ENCODE measurements at regions not wholly inside any gene's neighbourhood (a gene's known extent, or its start where the extent isn't known, plus 50 kb on each side); places are given as distances from the start of the nearest gene placed in this dataset.

- WGBS (ENCODE audit: extremely low coverage, insufficient coverage, insufficient read length), result no CpG with 5 or more reads among the region's 8 CpGs
- no peaks in the 10 kb centered on the region for H3K9me3 ChIP-seq (ENCODE audit: insufficient read depth, low read depth, low read length)
These were observed 157.8 kb upstream of the TTC29 start for GRCh38 chr4:147103403-147103946.

GRCh38 chr4:147104768-147105167, 159.1 kb upstream of the TTC29 start:
- H3K4me2 ChIP-seq (ENCODE audit: low read length), result no peak overlapping the region
- no peaks in the 10 kb centered on the region for H3K36me3 ChIP-seq (ENCODE audit: control insufficient read depth in 1 of 2, insufficient read depth in 2 of 2, low read length in 2 of 2)
- no peak overlapping the region for H2AFZ ChIP-seq (ENCODE audit: insufficient read depth, low read length, poor library complexity)
- no peak overlapping the region for H3K27ac ChIP-seq (ENCODE audit: low read depth, low read length)
- no peaks in the 10 kb centered on the region for H3K4me1 ChIP-seq (ENCODE audit: control insufficient read depth in 1 of 2, insufficient read depth in 2 of 2, low read length in 2 of 2)
- no peak overlapping the region for H4K8ac ChIP-seq (ENCODE audit: low read depth, low read length)
- no peak overlapping the region for H2AK5ac ChIP-seq (ENCODE audit: low read length)
- WGBS (ENCODE audit: extremely low coverage, insufficient coverage, insufficient read length), result no CpG with 5 or more reads among the region's 2 CpGs
- H3K18ac ChIP-seq (ENCODE audit: low read length), result no peak overlapping the region
- H3K14ac ChIP-seq (ENCODE audit: low read length), result no peak overlapping the region
- no peaks in the 10 kb centered on the region for H3K79me1 ChIP-seq (ENCODE audit: low read length)
- no peaks in the 10 kb centered on the region for H3K27me3 ChIP-seq (ENCODE audit: insufficient read depth, low read length)
- no peaks in the 10 kb centered on the region for H3K9me3 ChIP-seq (ENCODE audit: insufficient read depth, low read depth, low read length)
- no peak overlapping the region for H2BK120ac ChIP-seq (ENCODE audit: insufficient read depth, low read length, poor library complexity)
- no peak for DNase-seq
- no peak overlapping the region for H3K4ac ChIP-seq (ENCODE audit: low read depth, low read length)
- H3K4me3 ChIP-seq (ENCODE audit: low read depth, low read length), result no peak overlapping the region
- no peaks in the 10 kb centered on the region for H3K79me2 ChIP-seq (ENCODE audit: control insufficient read depth, insufficient read depth, low read length, poor library complexity)
- H3K23ac ChIP-seq (ENCODE audit: low read length), result no peak overlapping the region
- H4K91ac ChIP-seq (ENCODE audit: low read depth, low read length), result no peak overlapping the region
- H2BK5ac ChIP-seq (ENCODE audit: low read depth, low read length, poor library complexity), result no peak overlapping the region
- no peak overlapping the region for H4K12ac ChIP-seq (ENCODE audit: low read depth, low read length)
- H3K9ac ChIP-seq (ENCODE audit: low read length), result no peak overlapping the region
- no peak overlapping the region for H2BK12ac ChIP-seq (ENCODE audit: low read length)

More at GRCh38 chr4:147103403-147103946, 157.8 kb upstream of the TTC29 start:
- DNase-seq, result peak; percentile 48 to 56
- no peak overlapping the region for H3K4ac ChIP-seq (ENCODE audit: low read depth, low read length)
- no peaks in the 10 kb centered on the region for H3K4me1 ChIP-seq (ENCODE audit: control insufficient read depth in 1 of 2, insufficient read depth in 2 of 2, low read length in 2 of 2)
- H3K23ac ChIP-seq (ENCODE audit: low read length), result no peak overlapping the region
- no peak overlapping the region for H4K12ac ChIP-seq (ENCODE audit: low read depth, low read length)
- H3K4me2 ChIP-seq (ENCODE audit: low read length), result no peak overlapping the region
- no peak overlapping the region for H3K14ac ChIP-seq (ENCODE audit: low read length)
- H4K8ac ChIP-seq (ENCODE audit: low read depth, low read length), result no peak overlapping the region
- no peak overlapping the region for H3K4me3 ChIP-seq (ENCODE audit: low read depth, low read length)
- no peak overlapping the region for H3K27ac ChIP-seq (ENCODE audit: low read depth, low read length)
- H4K91ac ChIP-seq (ENCODE audit: low read depth, low read length), result no peak overlapping the region
- H3K27me3 ChIP-seq (ENCODE audit: insufficient read depth, low read length), result no peaks in the 10 kb centered on the region
- no peak overlapping the region for H2BK5ac ChIP-seq (ENCODE audit: low read depth, low read length, poor library complexity)
- no peaks in the 10 kb centered on the region for H3K79me2 ChIP-seq (ENCODE audit: control insufficient read depth, insufficient read depth, low read length, poor library complexity)
- no peak overlapping the region for H3K9ac ChIP-seq (ENCODE audit: low read length)
- no peak overlapping the region for H2BK12ac ChIP-seq (ENCODE audit: low read length)
- no peak overlapping the region for H3K18ac ChIP-seq (ENCODE audit: low read length)
- H2AFZ ChIP-seq (ENCODE audit: insufficient read depth, low read length, poor library complexity), result no peak overlapping the region
- no peak overlapping the region for H2BK120ac ChIP-seq (ENCODE audit: insufficient read depth, low read length, poor library complexity)
- H3K36me3 ChIP-seq (ENCODE audit: control insufficient read depth in 1 of 2, insufficient read depth in 2 of 2, low read length in 2 of 2), result no peaks in the 10 kb centered on the region
- no peak overlapping the region for H2AK5ac ChIP-seq (ENCODE audit: low read length)
- no peaks in the 10 kb centered on the region for H3K79me1 ChIP-seq (ENCODE audit: low read length)

- Histone ChIP-seq H3K18ac (ENCODE audit: low read length) (no peak overlapping the region), H3K23ac (ENCODE audit: low read length) (no peak overlapping the region), H2BK120ac (ENCODE audit: insufficient read depth, low read length, poor library complexity) (no peak overlapping the region), H3K4me1 (ENCODE audit: control insufficient read depth in 1 of 2, insufficient read depth in 2 of 2, low read length in 2 of 2) (no peaks in the 10 kb centered on the region), H2BK12ac (ENCODE audit: low read length) (no peak overlapping the region), H3K9me3 (ENCODE audit: insufficient read depth, low read depth, low read length) (no peaks in the 10 kb centered on the region), H3K27me3 (ENCODE audit: insufficient read depth, low read length) (no peaks in the 10 kb centered on the region), H3K14ac (ENCODE audit: low read length) (no peak overlapping the region), H4K12ac (ENCODE audit: low read depth, low read length) (no peak overlapping the region), H2BK5ac (ENCODE audit: low read depth, low read length, poor library complexity) (no peak overlapping the region), H3K79me2 (ENCODE audit: control insufficient read depth, insufficient read depth, low read length, poor library complexity) (no peaks in the 10 kb centered on the region), H3K9ac (ENCODE audit: low read length) (no peak overlapping the region), H2AFZ (ENCODE audit: insufficient read depth, low read length, poor library complexity) (no peak overlapping the region), H3K36me3 (ENCODE audit: control insufficient read depth in 1 of 2, insufficient read depth in 2 of 2, low read length in 2 of 2) (no peaks in the 10 kb centered on the region), H3K4me2 (ENCODE audit: low read length) (no peak overlapping the region), H2AK5ac (ENCODE audit: low read length) (no peak overlapping the region), H3K27ac (ENCODE audit: low read depth, low read length) (no peak overlapping the region), H3K4me3 (ENCODE audit: low read depth, low read length) (no peak overlapping the region), H3K79me1 (ENCODE audit: low read length) (no peaks in the 10 kb centered on the region), H4K8ac (ENCODE audit: low read depth, low read length) (no peak overlapping the region), H3K4ac (ENCODE audit: low read depth, low read length) (no peak overlapping the region), H4K91ac (ENCODE audit: low read depth, low read length) (no peak overlapping the region)
- no CpG with 5 or more reads among the region's 2 CpGs for WGBS (ENCODE audit: extremely low coverage, insufficient coverage, insufficient read length)
- peak in 1 of 2 donors; percentile 21 for DNase-seq
These were observed 162.7 kb upstream of the TTC29 start for GRCh38 chr4:147108409-147108808.

GRCh38 chr4:147109800-147110199, 164.1 kb upstream of the TTC29 start:
- Histone ChIP-seq H3K27ac (ENCODE audit: low read depth, low read length) (no peak overlapping the region), H2BK5ac (ENCODE audit: low read depth, low read length, poor library complexity) (no peak overlapping the region), H2AK5ac (ENCODE audit: low read length) (no peak overlapping the region), H4K91ac (ENCODE audit: low read depth, low read length) (no peak overlapping the region), H2BK12ac (ENCODE audit: low read length) (no peak overlapping the region), H3K4me3 (ENCODE audit: low read depth, low read length) (no peak overlapping the region), H3K4ac (ENCODE audit: low read depth, low read length) (no peak overlapping the region), H3K79me1 (ENCODE audit: low read length) (no peaks in the 10 kb centered on the region), H3K4me2 (ENCODE audit: low read length) (no peak overlapping the region), H3K9me3 (ENCODE audit: insufficient read depth, low read depth, low read length) (no peaks in the 10 kb centered on the region), H4K12ac (ENCODE audit: low read depth, low read length) (no peak overlapping the region), H3K36me3 (ENCODE audit: control insufficient read depth in 1 of 2, insufficient read depth in 2 of 2, low read length in 2 of 2) (no peaks in the 10 kb centered on the region), H3K14ac (ENCODE audit: low read length) (no peak overlapping the region), H3K4me1 (ENCODE audit: control insufficient read depth in 1 of 2, insufficient read depth in 2 of 2, low read length in 2 of 2) (no peaks in the 10 kb centered on the region), H4K8ac (ENCODE audit: low read depth, low read length) (no peak overlapping the region), H3K18ac (ENCODE audit: low read length) (no peak overlapping the region), H3K79me2 (ENCODE audit: control insufficient read depth, insufficient read depth, low read length, poor library complexity) (no peaks in the 10 kb centered on the region), H2BK120ac (ENCODE audit: insufficient read depth, low read length, poor library complexity) (no peak overlapping the region), H3K23ac (ENCODE audit: low read length) (no peak overlapping the region), H3K27me3 (ENCODE audit: insufficient read depth, low read length) (no peaks in the 10 kb centered on the region), H3K9ac (ENCODE audit: low read length) (no peak overlapping the region), H2AFZ (ENCODE audit: insufficient read depth, low read length, poor library complexity) (no peak overlapping the region)
- DNase-seq, result no peak
- WGBS (ENCODE audit: extremely low coverage, insufficient coverage, insufficient read length), result no CpG with 5 or more reads among the region's 1 CpG
